H4 (cell line): ENCODE measurements at regions not wholly inside any gene's neighbourhood (a gene's known extent, or its start where the extent isn't known, plus 50 kb on each side); places are given as distances from the start of the nearest gene placed in this dataset.
"Not testable (repeated sequence)": the region's sequence is repeated elsewhere in the genome, so short reads cannot be mapped to it uniquely, and the experiment has no call there.

ENCODE experiments used
- DNase-seq: peaks from one replicate; pipeline ENCODE4 v3.0.0-alpha.2; 2015; ENCODE audit warnings: low spot score

GRCh38 chr2:198518935-198519334, 714.5 kb downstream of the PLCL1 start:
- DNase-seq = no peak

DNA sequence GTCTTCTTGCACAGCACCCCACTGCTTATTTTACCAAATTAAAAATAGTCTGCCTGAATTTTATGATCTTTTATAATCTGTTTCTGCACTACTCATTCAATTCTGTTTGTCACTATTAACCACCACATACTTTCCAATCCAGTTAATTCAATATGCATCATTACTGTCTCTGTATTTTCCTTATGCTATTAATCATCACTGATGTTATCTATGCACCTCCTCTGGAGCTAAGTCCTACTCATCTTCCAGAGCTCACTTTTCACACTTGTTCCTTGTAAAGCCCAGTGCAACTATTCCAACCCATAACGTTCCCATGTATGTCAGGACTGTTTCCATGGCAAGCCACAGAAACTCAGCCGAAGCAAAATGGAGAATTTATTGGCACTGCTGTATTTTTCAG, 713.6 kb downstream of the PLCL1 start:
- no peak for DNase-seq

- DNase-seq = not testable (repeated sequence)
Measured at GRCh38 chr2:198508610-198509009, 704.2 kb downstream of the PLCL1 start.

DNA sequence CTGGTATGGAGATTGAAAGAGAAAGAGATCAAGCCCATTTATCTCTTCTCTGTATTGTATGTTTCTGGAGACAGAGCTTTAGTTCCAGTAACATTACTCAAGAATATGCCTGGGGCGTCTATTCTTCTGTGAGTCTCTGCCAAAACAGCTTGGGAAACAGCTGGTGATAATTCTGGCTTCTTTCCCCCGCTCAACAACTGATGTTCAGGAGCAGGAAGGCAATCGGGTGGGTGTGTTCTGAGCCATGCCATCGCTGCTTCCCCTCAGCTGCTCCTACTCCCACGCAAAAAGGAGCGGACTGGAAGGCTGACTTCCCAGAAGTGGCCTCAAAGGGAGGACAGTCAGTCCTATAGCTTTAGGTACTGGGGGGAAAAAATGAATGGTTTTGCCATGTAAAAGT, 695.1 kb downstream of the PLCL1 start:
- peak; percentile 11 for DNase-seq

GRCh38 chr2:198498516-198498915, 694.1 kb downstream of the PLCL1 start:
- no peak for DNase-seq

GRCh38 chr2:198498048-198498447, 693.7 kb downstream of the PLCL1 start:
- no peak for DNase-seq

- no peak for DNase-seq
Measured at GRCh38 chr2:198494931-198495330, 690.5 kb downstream of the PLCL1 start.

- no peak for DNase-seq
Measured at GRCh38 chr2:198490748-198491147, 686.4 kb downstream of the PLCL1 start.

DNA sequence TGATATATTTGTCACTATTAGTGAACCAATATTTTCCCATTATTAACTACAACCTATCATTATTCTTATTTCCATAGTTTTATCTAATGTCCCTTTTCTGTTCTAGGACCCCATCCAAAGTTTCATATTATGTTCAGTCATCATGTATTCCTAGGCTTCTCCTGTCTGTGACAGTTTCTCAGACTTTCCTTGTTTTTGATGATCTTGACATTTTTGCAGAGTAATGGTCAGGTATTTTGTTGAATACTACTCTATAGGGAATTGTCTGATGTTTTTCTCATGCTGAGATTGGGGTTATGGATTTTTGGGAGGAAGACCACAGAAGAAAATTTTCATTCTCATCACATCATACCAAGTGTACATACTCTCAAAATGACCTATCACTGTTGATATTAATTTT, 684.6 kb downstream of the PLCL1 start:
- no peak for DNase-seq

DNA sequence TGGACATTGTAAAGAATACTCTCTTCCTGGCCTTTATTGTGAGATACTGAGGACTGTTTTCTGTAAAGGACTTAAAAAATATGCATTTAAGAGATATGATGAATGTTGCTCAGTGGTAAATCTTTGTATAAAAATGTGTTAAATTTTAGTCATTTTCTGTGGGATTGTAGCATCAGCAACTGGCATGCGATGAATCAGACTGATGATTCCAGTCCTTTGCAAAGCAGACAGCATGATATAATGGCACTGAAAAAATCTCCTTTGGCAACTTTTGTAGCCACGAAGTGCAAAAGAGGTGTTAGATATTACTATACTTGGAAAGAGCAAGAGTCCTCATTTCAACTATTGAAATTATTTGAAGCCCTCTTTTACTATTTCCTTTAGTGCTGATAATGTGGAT, 678.7 kb downstream of the PLCL1 start:
- no peak for DNase-seq

GRCh38 chr2:198479065-198479464, 674.7 kb downstream of the PLCL1 start:
- no peak for DNase-seq

- no peak for DNase-seq
Measured at GRCh38 chr2:198478361-198478760, 674.0 kb downstream of the PLCL1 start.

- peak; percentile 4 for DNase-seq
Measured at GRCh38 chr2:198476007-198476406, 671.6 kb downstream of the PLCL1 start.

- DNase-seq = no peak
Measured at GRCh38 chr2:198471291-198471690, 666.9 kb downstream of the PLCL1 start.

DNA sequence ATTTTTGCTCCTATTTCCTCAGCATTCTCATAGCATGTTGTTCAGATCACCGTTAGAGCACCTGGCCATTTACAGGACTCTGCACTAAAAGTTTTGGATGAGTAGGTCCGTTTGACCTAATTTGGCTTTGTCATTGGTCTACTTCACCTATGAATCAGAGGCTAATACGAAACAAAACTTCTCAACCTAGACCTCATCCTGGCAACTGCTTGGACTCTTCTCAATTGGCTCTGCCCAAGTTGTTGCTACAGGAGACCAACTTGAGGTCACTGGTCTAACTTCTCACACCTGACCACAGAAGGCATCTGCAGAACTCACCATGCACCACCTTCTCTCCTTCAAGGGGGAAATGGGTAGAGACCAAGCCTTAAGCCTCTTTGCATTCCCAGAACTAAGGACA, 663.7 kb downstream of the PLCL1 start:
- no peak for DNase-seq

DNA sequence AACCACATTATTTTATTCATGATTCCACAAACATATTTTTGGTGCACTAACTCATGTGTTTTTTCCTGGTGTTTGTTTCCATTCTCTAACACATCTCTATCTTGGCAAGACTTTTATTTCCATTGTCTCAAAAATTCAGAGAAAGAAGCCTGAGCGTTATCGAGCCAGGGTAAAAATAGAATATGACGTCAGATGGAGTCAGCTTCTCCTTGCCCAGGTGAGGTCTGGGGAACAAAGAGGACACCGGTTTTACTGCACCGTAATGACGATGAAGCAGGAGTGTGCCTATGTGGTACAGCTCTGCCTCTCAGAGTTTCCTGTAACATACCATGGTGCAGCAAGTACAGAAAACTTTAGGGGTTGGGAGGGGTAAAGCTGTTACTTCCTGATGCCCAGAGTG, 661.6 kb downstream of the PLCL1 start:
- DNase-seq = no peak

DNA sequence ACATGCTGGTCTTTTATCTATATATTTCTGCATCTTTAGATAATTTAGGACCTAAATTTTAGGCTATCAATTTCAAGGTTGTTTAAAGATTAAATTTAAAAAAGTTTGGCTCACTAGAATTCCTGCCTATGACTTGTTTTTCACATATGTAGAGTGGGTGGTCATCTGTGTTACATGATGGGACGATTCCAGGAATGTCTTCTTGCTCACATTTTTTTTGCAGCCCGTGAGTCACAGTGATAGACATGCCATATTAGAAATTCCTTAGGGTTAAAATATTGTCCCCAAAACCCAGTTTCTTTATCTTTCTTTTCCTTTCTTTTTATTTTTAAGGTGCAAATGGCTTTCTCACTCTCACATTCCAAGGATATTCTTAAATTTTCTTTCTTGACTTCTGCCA, 652.0 kb downstream of the PLCL1 start:
- no peak for DNase-seq

GRCh38 chr2:198453866-198454265, 649.5 kb downstream of the PLCL1 start:
- DNase-seq = no peak

DNA sequence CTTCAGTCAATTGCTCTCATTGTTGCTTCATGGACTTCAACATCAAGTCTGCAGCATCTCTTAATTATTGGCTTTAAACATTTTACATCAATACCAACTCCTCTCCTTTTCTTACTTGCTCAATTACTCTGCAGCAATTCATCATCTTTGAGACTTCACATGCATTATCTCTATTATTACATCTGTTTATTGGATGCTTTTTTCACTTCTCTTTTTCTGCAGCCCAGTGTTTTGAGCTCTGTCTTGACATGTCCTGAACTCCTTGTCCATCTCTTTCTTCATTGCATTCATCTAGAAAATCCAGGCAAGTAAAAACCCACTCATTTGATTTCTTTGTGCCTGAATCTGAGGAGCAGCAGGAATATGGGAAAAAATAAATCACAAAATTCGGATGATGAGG, 647.9 kb downstream of the PLCL1 start:
- DNase-seq = no peak

- no peak for DNase-seq
Measured at GRCh38 chr2:198448789-198449188, 644.4 kb downstream of the PLCL1 start.

DNA sequence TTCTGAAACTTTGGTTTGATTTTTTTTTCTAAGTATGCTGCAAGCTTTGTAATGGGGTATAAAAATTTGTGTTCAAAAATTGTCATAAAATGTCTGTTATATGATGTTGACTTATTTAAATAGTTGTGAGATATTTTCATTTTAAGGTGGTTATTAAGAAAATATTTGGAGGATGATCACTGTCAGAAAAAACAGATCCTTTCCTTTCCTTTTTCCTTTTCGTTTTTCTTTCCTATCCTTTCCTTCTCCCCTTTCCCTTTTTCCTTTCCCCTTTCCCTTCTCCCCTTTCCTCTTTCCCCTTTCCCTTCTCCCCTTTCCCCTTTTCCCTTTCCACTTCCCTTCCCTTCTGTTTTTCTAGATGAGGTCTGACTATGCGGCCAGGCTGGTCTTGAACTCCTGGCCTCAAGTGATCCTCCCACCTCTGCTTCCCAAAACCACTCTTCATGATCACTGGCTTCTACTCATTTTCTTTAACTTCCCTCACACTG, 640.5 kb downstream of the PLCL1 start:
- DNase-seq = no peak

DNA sequence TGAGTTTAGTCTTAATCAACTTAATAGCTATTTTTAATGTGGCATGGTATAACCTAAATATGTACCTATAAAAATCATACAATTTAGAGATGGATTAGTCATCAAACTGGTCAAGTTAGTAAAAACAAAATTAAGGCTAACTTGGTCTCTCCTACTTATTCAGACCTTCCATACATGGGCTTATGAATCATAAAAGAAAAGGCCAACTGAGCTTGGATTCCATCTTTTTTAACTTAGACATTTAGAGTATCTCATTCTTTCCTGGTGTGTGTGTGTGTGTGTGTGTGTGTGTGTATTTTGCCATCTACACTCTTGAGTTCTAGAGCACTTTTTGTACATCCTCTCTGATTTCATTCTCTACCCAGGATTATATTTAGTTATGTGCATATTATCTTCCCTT, 637.5 kb downstream of the PLCL1 start:
- no peak for DNase-seq

- no peak for DNase-seq
Measured at GRCh38 chr2:198441246-198441645, 636.9 kb downstream of the PLCL1 start.

DNA sequence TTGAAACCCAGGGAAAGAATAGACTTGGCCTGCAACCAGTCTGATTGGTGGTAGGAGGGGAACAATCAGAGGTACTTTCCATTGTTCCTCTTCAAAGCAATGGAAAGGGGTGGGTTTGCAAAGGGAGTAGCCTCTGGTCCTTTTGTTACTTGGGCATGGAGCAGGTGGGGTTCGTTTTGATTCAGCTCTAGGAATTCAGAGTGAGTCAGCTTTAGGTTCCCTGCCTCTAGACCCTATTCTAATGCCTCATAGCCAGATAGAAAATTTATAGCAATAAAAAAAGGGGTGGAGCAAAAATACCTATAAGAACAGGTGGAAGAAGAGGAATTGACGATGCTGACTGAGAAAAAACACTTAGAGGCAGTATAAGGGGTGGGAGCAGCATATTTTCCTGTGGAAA, 636.4 kb downstream of the PLCL1 start:
- DNase-seq = no peak

DNA sequence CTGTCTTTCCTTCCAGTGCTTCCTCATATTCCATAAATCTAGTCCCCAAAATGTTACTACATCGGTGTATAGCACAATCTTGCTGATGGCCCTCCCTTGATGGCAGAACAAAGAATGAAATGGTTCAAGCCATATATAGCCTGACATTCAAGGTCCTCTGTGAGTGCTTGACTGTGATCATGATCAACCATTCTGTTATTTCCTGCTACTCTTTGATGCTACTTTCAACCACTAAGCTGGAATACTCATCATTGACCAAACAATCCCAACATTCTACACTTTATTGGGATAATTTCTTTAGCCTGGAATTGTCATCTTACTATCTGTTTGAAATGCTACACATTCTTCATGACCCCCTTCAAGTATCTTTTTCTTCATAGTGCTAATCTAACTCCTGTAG, 633.9 kb downstream of the PLCL1 start:
- DNase-seq = no peak
